IMR-90 (cell line): ENCODE measurements at regions not wholly inside any gene's neighbourhood (a gene's known extent, or its start where the extent isn't known, plus 50 kb on each side); places are given as distances from the start of the nearest gene placed in this dataset.
A peak's percentile ranks its signal among the peaks of the same experiment; 100 is the strongest.

Source experiments
- ATAC-seq: fragments of 200-7000 bp; cut with Tn5 transposase; 2 replicates; pipeline ENCODE4 v1.9.1; 2020; ENCODE audit warnings: low read depth, mild to moderate bottlenecking, moderate library complexity
- BruUV-seq: library from RNA; stranded (reverse); fragments of 400-500 nt; replicated peaks from 2 replicates; lab custom pipeline; 2021; lab: Mats Ljungman, UMichigan
- CTCF ChIA-PET: fragments of 300-600 bp; formaldehyde crosslinking; extraction: SDS; loops from one replicate; lab custom pipeline; 2021; ENCODE audit warnings: antibody characterized with exemption; lab: Yijun Ruan, JAX
- POLR2A ChIA-PET: fragments of 300-600 bp; sonication (Branson Sonifier 250); formaldehyde crosslinking; loops from one replicate; lab custom pipeline; 2022; ENCODE audit warnings: antibody characterized with exemption; ENCODE audit not compliant: unreplicated experiment; lab: Charles Lee
- DNase-seq: peaks from one replicate; pipeline ENCODE4 v3.0.0; 2013
- H2AFZ ChIP-seq: replicated peaks from 2 replicates; pipeline ENCODE3; 2013; ENCODE audit warnings: low read length, mild to moderate bottlenecking; ENCODE audit not compliant: poor library complexity
- H2AK5ac ChIP-seq: 2 replicates; pipeline ENCODE4 v1.6.1; 2013; ENCODE audit warnings: low read depth, low read length, inconsistent platforms
- H2AK9ac ChIP-seq: replicated peaks from 2 replicates; pipeline ENCODE3; 2013; ENCODE audit warnings: mild to moderate bottlenecking, low read depth, low read length, moderate library complexity; ENCODE audit not compliant: poor library complexity
- H2BK120ac ChIP-seq: 2 replicates; pipeline ENCODE4 v1.6.1; 2013; ENCODE audit warnings: low read depth, low read length, inconsistent platforms
- H2BK15ac ChIP-seq: 3 replicates; pipeline ENCODE4 v1.6.1; 2013; ENCODE audit warnings: low read depth, low read length, inconsistent platforms
- H2BK20ac ChIP-seq: 2 replicates; pipeline ENCODE4 v1.6.1; 2013; ENCODE audit warnings: low read depth, mild to moderate bottlenecking, inconsistent platforms, low read length, moderate library complexity
- H2BK5ac ChIP-seq: 2 replicates; pipeline ENCODE4 v1.6.1; 2013; ENCODE audit warnings: mild to moderate bottlenecking, low read depth, low read length, inconsistent platforms; ENCODE audit not compliant: poor library complexity, severe bottlenecking
- H3K14ac ChIP-seq: replicated peaks from 2 replicates; pipeline ENCODE4 v1.6.1; 2013; ENCODE audit warnings: low read depth, low read length, inconsistent platforms
- H3K18ac ChIP-seq: 2 replicates; pipeline ENCODE4 v1.6.1; 2013; ENCODE audit warnings: low read depth, low read length, control low read depth
- H3K23ac ChIP-seq: 2 replicates; pipeline ENCODE4 v1.6.1; 2013; ENCODE audit warnings: low read depth, low read length, inconsistent platforms
- H3K27ac ChIP-seq: 2 replicates; pipeline ENCODE4 v1.5.1; 2013; ENCODE audit warnings: mild to moderate bottlenecking, control low read depth, low read length; ENCODE audit not compliant: insufficient read depth
- H3K27me3 ChIP-seq: 2 replicates; pipeline ENCODE4 v1.6.1; 2013; ENCODE audit warnings: low read length; ENCODE audit not compliant: control insufficient read depth, insufficient read depth
- H3K36me3 ChIP-seq: 2 replicates; pipeline ENCODE4 v1.6.1; 2013; ENCODE audit warnings: low read length, mixed read lengths; ENCODE audit not compliant: control insufficient read depth, insufficient read depth
- H3K4ac ChIP-seq: 2 replicates; pipeline ENCODE4 v1.6.1; 2013; ENCODE audit warnings: low read depth, low read length, inconsistent platforms
- H3K4me1 ChIP-seq: 2 replicates; pipeline ENCODE4 v1.6.1; 2013; ENCODE audit warnings: low read length, mixed read lengths; ENCODE audit not compliant: control insufficient read depth, insufficient read depth
- H3K4me2 ChIP-seq: 2 replicates; pipeline ENCODE4 v1.6.1; 2013; ENCODE audit warnings: low read depth, mild to moderate bottlenecking, control low read depth, low read length, moderate library complexity
- H3K4me3 ChIP-seq: 2 replicates; pipeline ENCODE4 v1.5.1; 2013; ENCODE audit warnings: low read depth, mild to moderate bottlenecking, control low read depth, low read length, moderate library complexity; ENCODE audit not compliant: insufficient read depth
- H3K56ac ChIP-seq: 2 replicates; pipeline ENCODE4 v1.6.1; 2013; ENCODE audit warnings: low read length, inconsistent platforms; ENCODE audit not compliant: insufficient read depth; ENCODE audit errors: extremely low read depth
- H3K79me1 ChIP-seq, 2 experiments: 2 replicates each; pipeline ENCODE4 v1.6.1; 2013; ENCODE audit warnings: low read length in 2 of 2, inconsistent platforms in 1 of 2, low read depth in 1 of 2
- H3K9ac ChIP-seq: 2 replicates; pipeline ENCODE4 v1.6.1; 2013; ENCODE audit warnings: low read depth, low read length, control low read depth
- H3K9me1 ChIP-seq: 2 replicates; pipeline ENCODE4 v1.6.1; 2013; ENCODE audit warnings: low read length, inconsistent platforms; ENCODE audit not compliant: insufficient read depth
- H3K9me3 ChIP-seq: 2 replicates; pipeline ENCODE4 v1.6.1; 2013; ENCODE audit warnings: low read length; ENCODE audit not compliant: control insufficient read depth, insufficient read depth
- H4K20me1 ChIP-seq: 2 replicates; pipeline ENCODE4 v1.6.1; 2013; ENCODE audit warnings: low read length, inconsistent platforms; ENCODE audit not compliant: insufficient read depth
- H4K5ac ChIP-seq: 2 replicates; pipeline ENCODE4 v1.6.1; 2013; ENCODE audit warnings: mild to moderate bottlenecking, low read depth, low read length, control low read depth
- H4K8ac ChIP-seq, 2 experiments: 2 replicates each; pipeline ENCODE4 v1.6.1; 2013; ENCODE audit warnings: low read depth in 2 of 2, low read length in 2 of 2, control low read depth in 1 of 2, inconsistent platforms in 1 of 2
- H4K91ac ChIP-seq: 2 replicates; pipeline ENCODE4 v1.6.1; 2013; ENCODE audit warnings: low read depth, low read length, inconsistent platforms; ENCODE audit not compliant: insufficient read depth
- BHLHE40 ChIP-seq: fragments of 150-350 bp; IDR thresholded peaks from 2 replicates; pipeline ENCODE4 v1.6.1; 2016; ENCODE audit warnings: mild to moderate bottlenecking, low read depth, low read length
- CHD1 ChIP-seq: IDR thresholded peaks from 2 replicates; pipeline ENCODE4 v1.6.1; 2012; ENCODE audit warnings: low read depth, low read length, improper control_type of control experiment
- MAFK ChIP-seq: IDR thresholded peaks from 2 replicates; pipeline ENCODE4 v1.6.1; 2012; ENCODE audit warnings: low read depth, low read length, improper control_type of control experiment
- MXI1 ChIP-seq: IDR thresholded peaks from 2 replicates; pipeline ENCODE4 v1.6.1; 2012; ENCODE audit warnings: low read depth, mild to moderate bottlenecking, low read length, moderate library complexity, borderline replicate concordance
- NFE2L2 ChIP-seq: fragments of 150-350 bp; IDR thresholded peaks from 2 replicates; pipeline ENCODE4 v1.6.1; 2016; ENCODE audit warnings: low read depth, mild to moderate bottlenecking, low read length
- POLR2A ChIP-seq: IDR thresholded peaks from 2 replicates; pipeline ENCODE4 v1.6.1; 2012; ENCODE audit warnings: mild to moderate bottlenecking, low read depth, low read length
- RAD21 ChIP-seq: IDR thresholded peaks from 2 replicates; pipeline ENCODE4 v1.6.1; 2012; ENCODE audit warnings: low read length, improper control_type of control experiment
- RFX5 ChIP-seq: IDR thresholded peaks from 2 replicates; pipeline ENCODE4 v1.8.0; 2012; ENCODE audit warnings: low read depth, mild to moderate bottlenecking, low read length, moderate library complexity
- SMC3 ChIP-seq: fragments of 150-350 bp; IDR thresholded peaks from 2 replicates; pipeline ENCODE4 v1.6.1; 2016; ENCODE audit warnings: low read depth, mild to moderate bottlenecking, antibody characterized with exemption, low read length, moderate library complexity
- WGBS, 2 experiments: methylation state at CpG; one replicate each; pipeline versions ENCODE4 v1.1.5 to v1.1.7; 2013; ENCODE audit warnings: missing lambda C conversion rate in 2 of 2; ENCODE audit not compliant: insufficient read length in 1 of 2; ENCODE audit errors: extremely low coverage in 2 of 2; 5-methylcytosine and 5-hydroxymethylcytosine counted together
- dilution Hi-C: fragments of 300-500 bp; cut with HindIII; formaldehyde crosslinking; loops from one replicate; pipeline ENCODE4 v1.14.3; 2018; ENCODE audit warnings: low sequenced_read_pairs; ENCODE audit not compliant: unreplicated experiment
- in situ Hi-C: fragments of 300-500 bp; cut with MboI; formaldehyde crosslinking; loops from 3 replicates; pipeline ENCODE4 v1.14.3; 2019; ENCODE audit warnings: low sequenced_read_pairs, inconsistent platforms, mixed read lengths
- intact Hi-C: fragments of 100-400 bp; cut with micrococcal nuclease; formaldehyde crosslinking; loops from 2 replicates; pipeline ENCODE4 v1.10.0; 2022
- TF ChIP-seq, protein P1 (sequence below): fragments of 150-350 bp; IDR thresholded peaks from 2 replicates; pipeline ENCODE4 v1.6.1; 2016; ENCODE audit warnings: low read depth, mild to moderate bottlenecking, low read length, moderate library complexity, borderline replicate concordance

DNA sequence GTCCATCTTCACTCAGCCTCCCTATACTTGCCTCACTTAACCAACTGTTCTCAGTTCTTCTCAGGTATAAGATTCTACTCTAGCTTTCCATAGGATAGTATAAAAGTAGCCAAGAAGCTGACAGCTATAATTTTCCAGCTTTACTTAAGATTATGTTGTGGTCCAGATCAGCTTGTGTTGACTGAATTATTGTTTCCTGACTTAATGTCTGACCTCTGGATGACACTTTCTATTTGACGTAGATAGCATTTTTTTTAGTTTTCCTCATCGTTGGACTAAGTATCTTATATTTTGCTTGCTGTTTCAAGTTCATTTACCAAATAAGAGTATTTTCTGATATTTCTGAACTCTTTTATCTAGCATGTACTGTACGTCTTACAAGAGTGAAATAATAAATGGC lies 1272.5 kb upstream of the CDH2 start:
- in situ Hi-C loops, result no loop called here
- peak; percentile 16 for DNase-seq
- intact Hi-C loops, result no loop called here

More for the DNA sequence above, 1272.5 kb upstream of the CDH2 start:
- Histone ChIP-seq H3K4me1 (no peaks in the 10 kb centered on the region), H3K4me3 (no peak overlapping the region), H3K4ac (no peak overlapping the region), H2AK5ac (no peak overlapping the region), H4K8ac (no peak overlapping the region), H4K5ac (no peak overlapping the region), H2BK5ac (no peak overlapping the region), H3K9ac (no peak overlapping the region), H3K79me1 (no peaks in the 10 kb centered on the region), H3K23ac (no peak overlapping the region), H3K36me3 (no peaks in the 10 kb centered on the region), H4K91ac (no peak overlapping the region), H3K27ac (no peak overlapping the region), H3K9me3 (no peaks in the 10 kb centered on the region), H3K27me3 (no peaks in the 10 kb centered on the region), H4K20me1 (no peaks in the 10 kb centered on the region), H3K56ac (no peak overlapping the region), H2BK120ac (no peak overlapping the region), H3K18ac (no peak overlapping the region), H3K9me1 (no peaks in the 10 kb centered on the region), H2AFZ (no peak overlapping the region), H2BK20ac (no peak overlapping the region), H2AK9ac (no peak overlapping the region), H3K4me2 (no peak overlapping the region), H2BK15ac (no peak overlapping the region), H3K14ac (no peak overlapping the region)
- ChIA-PET CTCF (no interaction called here), POLR2A (no interaction called here)
- no CpG with 5 or more reads among the region's 3 CpGs for WGBS, 2 experiments
- no TSS peak for BruUV-seq
- dilution Hi-C loops, result no loop called here
- TF ChIP-seq CHD1, result no peak
- no peak for TF ChIP-seq POLR2A
- TF ChIP-seq MXI1, result no peak
- no peak for TF ChIP-seq MAFK
- TF ChIP-seq NFE2L2, result no peak
- no peak for TF ChIP-seq BHLHE40
- TF ChIP-seq RAD21, result no peak
- TF ChIP-seq SMC3, result no peak
- TF ChIP-seq, protein P1, sequence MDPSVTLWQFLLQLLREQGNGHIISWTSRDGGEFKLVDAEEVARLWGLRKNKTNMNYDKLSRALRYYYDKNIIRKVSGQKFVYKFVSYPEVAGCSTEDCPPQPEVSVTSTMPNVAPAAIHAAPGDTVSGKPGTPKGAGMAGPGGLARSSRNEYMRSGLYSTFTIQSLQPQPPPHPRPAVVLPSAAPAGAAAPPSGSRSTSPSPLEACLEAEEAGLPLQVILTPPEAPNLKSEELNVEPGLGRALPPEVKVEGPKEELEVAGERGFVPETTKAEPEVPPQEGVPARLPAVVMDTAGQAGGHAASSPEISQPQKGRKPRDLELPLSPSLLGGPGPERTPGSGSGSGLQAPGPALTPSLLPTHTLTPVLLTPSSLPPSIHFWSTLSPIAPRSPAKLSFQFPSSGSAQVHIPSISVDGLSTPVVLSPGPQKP, result no peak
- no peak for TF ChIP-seq RFX5
- ATAC-seq, result no peak
